HG02973 (cell line): ENCODE measurements at regions not wholly inside any gene's neighbourhood (a gene's known extent, or its start where the extent isn't known, plus 50 kb on each side); places are given as distances from the start of the nearest gene placed in this dataset.
A peak's percentile ranks its signal among the peaks of the same experiment; 100 is the strongest.

Experiments used
- ATAC-seq: cut with Tn5 transposase; IDR thresholded peaks from one replicate; pipeline ENCODE4 v1.9.1; 2021; ENCODE audit warnings: moderate library complexity; ENCODE audit not compliant: unreplicated experiment

GRCh38 chr5:142508591-142508990 lies 177.3 kb downstream of the FGF1 start:
- ATAC-seq: no peak

GRCh38 chr5:142507531-142508372 lies 178.1 kb downstream of the FGF1 start:
- peak; percentile 42 for ATAC-seq

GRCh38 chr5:142506756-142507155 lies 179.1 kb downstream of the FGF1 start:
- no peak for ATAC-seq

- no peak for ATAC-seq
These were observed 179.8 kb downstream of the FGF1 start for GRCh38 chr5:142506046-142506445.

- ATAC-seq: no peak
These were observed 177.1 kb upstream of the SPRY4 start for GRCh38 chr5:142501890-142502289.

- no peak for ATAC-seq
These were observed 175.5 kb upstream of the SPRY4 start for GRCh38 chr5:142500227-142500905.

- no peak for ATAC-seq
These were observed 174.9 kb upstream of the SPRY4 start for GRCh38 chr5:142499591-142500226.

- ATAC-seq: no peak
These were observed 173.5 kb upstream of the SPRY4 start for GRCh38 chr5:142498298-142498697.

GRCh38 chr5:142495531-142495930 lies 170.7 kb upstream of the SPRY4 start:
- ATAC-seq: no peak

GRCh38 chr5:142493875-142494518 lies 169.2 kb upstream of the SPRY4 start:
- ATAC-seq: no peak

GRCh38 chr5:142492781-142493281 lies 168.0 kb upstream of the SPRY4 start:
- ATAC-seq: no peak

- ATAC-seq: no peak
These were observed 166.9 kb upstream of the SPRY4 start for GRCh38 chr5:142491679-142492078.

GRCh38 chr5:142491270-142491669 lies 166.4 kb upstream of the SPRY4 start:
- no peak for ATAC-seq

GRCh38 chr5:142486581-142486980 lies 161.8 kb upstream of the SPRY4 start:
- no peak for ATAC-seq

GRCh38 chr5:142486020-142486419 lies 161.2 kb upstream of the SPRY4 start:
- ATAC-seq: no peak

GRCh38 chr5:142484821-142485387 lies 160.1 kb upstream of the SPRY4 start:
- ATAC-seq: no peak

- ATAC-seq: no peak
These were observed 157.4 kb upstream of the SPRY4 start for GRCh38 chr5:142482207-142482606.

GRCh38 chr5:142481410-142481809 lies 156.6 kb upstream of the SPRY4 start:
- no peak for ATAC-seq

- ATAC-seq: no peak
These were observed 155.2 kb upstream of the SPRY4 start for GRCh38 chr5:142479854-142480519.

- no peak for ATAC-seq
These were observed 154.3 kb upstream of the SPRY4 start for GRCh38 chr5:142479150-142479549.
